GM21528 (cell line): ENCODE measurements at regions not wholly inside any gene's neighbourhood (a gene's known extent, or its start where the extent isn't known, plus 50 kb on each side); places are given as distances from the start of the nearest gene placed in this dataset.
A peak's percentile ranks its signal among the peaks of the same experiment; 100 is the strongest.

ENCODE experiments used
- ATAC-seq: cut with Tn5 transposase; IDR thresholded peaks from one replicate; pipeline ENCODE4 v1.9.1; 2021; ENCODE audit warnings: mild to moderate bottlenecking, moderate library complexity; ENCODE audit not compliant: unreplicated experiment, low FRiP score

GRCh38 chr10:9965341-9965740 lies 1052.3 kb upstream of the CELF2 start:
- no peak for ATAC-seq

GRCh38 chr10:9986786-9987185 lies 1030.9 kb upstream of the CELF2 start:
- no peak for ATAC-seq

GRCh38 chr10:9987197-9987596 lies 1030.5 kb upstream of the CELF2 start:
- no peak for ATAC-seq

- no peak for ATAC-seq
These were observed 1025.0 kb upstream of the CELF2 start for GRCh38 chr10:9992661-9993060.

GRCh38 chr10:9994131-9994530 lies 1023.5 kb upstream of the CELF2 start:
- no peak for ATAC-seq

- ATAC-seq: no peak
These were observed 1018.0 kb upstream of the CELF2 start for GRCh38 chr10:9999627-10000026.

GRCh38 chr10:10007957-10008356 lies 1009.7 kb upstream of the CELF2 start:
- no peak for ATAC-seq

- no peak for ATAC-seq
These were observed 1007.3 kb upstream of the CELF2 start for GRCh38 chr10:10010397-10010796.

- ATAC-seq: no peak
These were observed 1002.8 kb upstream of the CELF2 start for GRCh38 chr10:10014846-10015245.

GRCh38 chr10:10017716-10018115 lies 1000.0 kb upstream of the CELF2 start:
- ATAC-seq: no peak

- no peak for ATAC-seq
These were observed 996.7 kb upstream of the CELF2 start for GRCh38 chr10:10020945-10021344.

GRCh38 chr10:10032991-10033390 lies 984.7 kb upstream of the CELF2 start:
- no peak for ATAC-seq

- no peak for ATAC-seq
These were observed 979.3 kb upstream of the CELF2 start for GRCh38 chr10:10038348-10038747.

- ATAC-seq: no peak
These were observed 978.1 kb upstream of the CELF2 start for GRCh38 chr10:10039595-10039994.

GRCh38 chr10:10043083-10043482 lies 974.6 kb upstream of the CELF2 start:
- ATAC-seq: no peak

- peak; percentile 81 for ATAC-seq
These were observed 972.5 kb upstream of the CELF2 start for GRCh38 chr10:10044922-10045764.

- peak; percentile 41 for ATAC-seq
These were observed 972.0 kb upstream of the CELF2 start for GRCh38 chr10:10045765-10046028.

- no peak for ATAC-seq
These were observed 970.2 kb upstream of the CELF2 start for GRCh38 chr10:10047426-10047825.

GRCh38 chr10:10053051-10053450 lies 964.6 kb upstream of the CELF2 start:
- no peak for ATAC-seq

- no peak for ATAC-seq
These were observed 963.2 kb upstream of the CELF2 start for GRCh38 chr10:10054466-10054865.

- no peak for ATAC-seq
These were observed 961.8 kb upstream of the CELF2 start for GRCh38 chr10:10055656-10056442.

GRCh38 chr10:10056961-10057360 lies 960.7 kb upstream of the CELF2 start:
- ATAC-seq: no peak
